HepG2 (cell line): ENCODE measurements at regions not wholly inside any gene's neighbourhood (a gene's known extent, or its start where the extent isn't known, plus 50 kb on each side); places are given as distances from the start of the nearest gene placed in this dataset.

ENCODE experiments used
- ATAC-seq: fragments of 200-7000 bp; cut with Tn5 transposase; 3 replicates; pipeline ENCODE4 v1.9.1; 2020; ENCODE audit warnings: mild to moderate bottlenecking, moderate library complexity
- BruUV-seq: library from RNA; stranded (reverse); fragments of 400-500 nt; replicated peaks from 2 replicates; lab custom pipeline; 2021; lab: Mats Ljungman, UMichigan
- CTCF ChIA-PET: fragments of 300-600 bp; formaldehyde crosslinking; extraction: SDS; loops from one replicate; lab custom pipeline; 2021; ENCODE audit warnings: low total read pairs, inconsistent platforms, low intra/inter-chr PET ratio; lab: Yijun Ruan, JAX
- POLR2A ChIA-PET: fragments of 350-600 bp; sonication (Branson Sonifier 250); formaldehyde crosslinking; loops from one replicate; lab custom pipeline; 2020; ENCODE audit warnings: antibody characterized with exemption, inconsistent platforms; lab: Yijun Ruan, JAX
- DNase-seq: peaks from one replicate; pipeline ENCODE4 v3.0.0-alpha.2; 2015; ENCODE audit warnings: low spot score
- FAIRE-seq: peaks from 3 replicates; lab custom pipeline; 2011; peaks lifted over from hg19 to GRCh38; lab: Jason Lieb, UNC
- H2AFZ ChIP-seq: one replicate; pipeline ENCODE4 v1.6.1; 2011; ENCODE audit warnings: low read length, inconsistent platforms
- H3K27ac ChIP-seq: fragments of 300-600 bp; 3 replicates; pipeline ENCODE4 v1.8.0; 2011; ENCODE audit warnings: mixed run types, mild to moderate bottlenecking, mixed read lengths, low read length, inconsistent platforms; ENCODE audit not compliant: insufficient read depth; ENCODE audit errors: extremely low read length
- H3K27me3 ChIP-seq, 2 experiments: fragments of 200-600 bp in 1 of 2; 2 replicates in 1 of 2; 3 replicates in 1 of 2; pipeline versions ENCODE4 v1.6.0 to v1.8.0; 2011; ENCODE audit warnings: low read length in 2 of 2, mild to moderate bottlenecking in 2 of 2, moderate library complexity in 2 of 2, inconsistent platforms in 1 of 2; ENCODE audit not compliant: insufficient read depth in 2 of 2, control insufficient read depth in 1 of 2
- H3K36me3 ChIP-seq, 2 experiments: fragments of 200-600 bp in 1 of 2; replicated peaks in 1 of 2; 2 replicates in 1 of 2; 3 replicates in 1 of 2; pipeline versions ENCODE4 v1.5.1 to v1.8.0; 2011; ENCODE audit warnings: low read length in 2 of 2, inconsistent platforms in 1 of 2; ENCODE audit not compliant: insufficient read depth in 2 of 2, control insufficient read depth in 1 of 2
- H3K4me1 ChIP-seq: 2 replicates; pipeline ENCODE4 v1.5.1; 2012; ENCODE audit warnings: low read length, inconsistent platforms; ENCODE audit not compliant: insufficient read depth
- H3K4me2 ChIP-seq: 2 replicates; pipeline ENCODE4 v1.6.0; 2011; ENCODE audit warnings: low read depth, low read length, inconsistent platforms
- H3K4me3 ChIP-seq, 3 experiments: fragments of 200-600 bp in 1 of 3; sonication (generic), shearing (Covaris generic) in 1 of 3; replicated peaks in 1 of 3; 2 replicates each; pipeline ENCODE4 v1.5.1; 2011 to 2016; ENCODE audit warnings: low read length in 3 of 3, inconsistent platforms in 2 of 3, low read depth in 2 of 3, mild to moderate bottlenecking in 2 of 3, control low read depth in 1 of 3, mixed read lengths in 1 of 3; ENCODE audit not compliant: insufficient read depth in 1 of 3
- H3K79me2 ChIP-seq: one replicate; pipeline ENCODE4 v1.6.1; 2011; ENCODE audit warnings: low read length, inconsistent platforms; ENCODE audit not compliant: insufficient read depth
- H3K9ac ChIP-seq: 2 replicates; pipeline ENCODE4 v1.6.0; 2011; ENCODE audit warnings: mild to moderate bottlenecking, low read depth, low read length, inconsistent platforms; ENCODE audit not compliant: insufficient read depth
- H3K9me3 ChIP-seq: 2 replicates; pipeline ENCODE4 v1.5.1; 2012; ENCODE audit warnings: mild to moderate bottlenecking, low read length
- H4K20me1 ChIP-seq: 2 replicates; pipeline ENCODE4 v1.6.0; 2011; ENCODE audit warnings: inconsistent platforms, mild to moderate bottlenecking, low read length, moderate library complexity; ENCODE audit not compliant: insufficient read depth
- BHLHE40 ChIP-seq: IDR thresholded peaks from 2 replicates; pipeline ENCODE4 v1.6.1; 2011; ENCODE audit warnings: low read length, improper control_type of control experiment
- FOXP1 ChIP-seq, 2 experiments: fragments of 450-650 bp in 1 of 2; IDR thresholded peaks; 2 replicates each; pipeline ENCODE4 v1.6.1; 2017 to 2018; ENCODE audit warnings: antibody characterized with exemption in 1 of 2
- GABPB1 ChIP-seq: IDR thresholded peaks from 2 replicates; pipeline ENCODE4 v1.6.1; 2016; ENCODE audit warnings: mild to moderate bottlenecking, missing genetic modification reagents, moderate library complexity, missing compliant biosample characterization
- GPN1 ChIP-seq: sonication (generic); formaldehyde crosslinking; IDR thresholded peaks from 2 replicates; pipeline ENCODE4 v1.5.1; 2020; ENCODE audit warnings: missing genetic modification reagents, borderline replicate concordance
- HHEX ChIP-seq: IDR thresholded peaks from 2 replicates; pipeline ENCODE4 v1.6.1; 2016; ENCODE audit warnings: control low read depth
- HNF4G ChIP-seq, 2 experiments: sonication (generic) in 1 of 2; formaldehyde crosslinking in 1 of 2; IDR thresholded peaks; 2 replicates each; pipeline versions ENCODE4 v1.4.0 to v1.6.1; 2011 to 2020; ENCODE audit warnings: borderline replicate concordance in 2 of 2, low read depth in 2 of 2, mild to moderate bottlenecking in 2 of 2, low read length in 1 of 2, missing genetic modification reagents in 1 of 2, moderate library complexity in 1 of 2
- KLF9 ChIP-seq: IDR thresholded peaks from 2 replicates; pipeline ENCODE4 v1.6.1; 2016; ENCODE audit warnings: low read depth
- MXI1 ChIP-seq: IDR thresholded peaks from 3 replicates; pipeline ENCODE4 v1.6.1; 2012; ENCODE audit warnings: low read depth, low read length, inconsistent platforms, borderline replicate concordance
- NRL ChIP-seq: sonication (generic); formaldehyde crosslinking; IDR thresholded peaks from 2 replicates; pipeline ENCODE4 v1.5.0; 2020; ENCODE audit warnings: missing genetic modification reagents, mild to moderate bottlenecking, moderate library complexity, borderline replicate concordance
- RORA ChIP-seq: sonication (generic); formaldehyde crosslinking; IDR thresholded peaks from 2 replicates; pipeline ENCODE4 v1.5.0; 2020; ENCODE audit warnings: mild to moderate bottlenecking, missing genetic modification reagents, moderate library complexity
- TGIF2 ChIP-seq: IDR thresholded peaks from 2 replicates; pipeline ENCODE4 v1.6.1; 2016; ENCODE audit warnings: control low read depth, missing compliant biosample characterization
- ZBTB3 ChIP-seq: sonication (generic); formaldehyde crosslinking; IDR thresholded peaks from 2 replicates; pipeline ENCODE4 v1.4.0; 2020; ENCODE audit warnings: low read depth, mild to moderate bottlenecking, moderate library complexity, missing genetic modification reagents, borderline replicate concordance
- ZNF34 ChIP-seq: sonication (generic); formaldehyde crosslinking; IDR thresholded peaks from 2 replicates; pipeline ENCODE4 v1.4.0; 2020; ENCODE audit warnings: mild to moderate bottlenecking, missing genetic modification reagents, borderline replicate concordance
- WGBS: methylation state at CpG from one replicate; pipeline ENCODE4 v1.1.6; 2017; ENCODE audit warnings: low lambda C conversion rate; 5-methylcytosine and 5-hydroxymethylcytosine counted together
- in situ Hi-C: cut with HindIII; loops from 2 replicates; pipeline ENCODE4 v1.10.0; 2017; ENCODE audit warnings: low pct_unique_long_range_greater_than_20kb; ENCODE audit not compliant: extremely low pct_ligation_motif_present
- intact Hi-C: fragments of 100-400 bp; cut with micrococcal nuclease; formaldehyde crosslinking; loops from one replicate; pipeline ENCODE4 v1.10.0; 2022; ENCODE audit not compliant: unreplicated experiment
- TF ChIP-seq, protein P1 (sequence below): sonication (generic); formaldehyde crosslinking; IDR thresholded peaks from 2 replicates; pipeline ENCODE4 v1.4.0; 2020; ENCODE audit warnings: missing genetic modification reagents, borderline replicate concordance
- TF ChIP-seq, protein P2 (sequence below): IDR thresholded peaks from 2 replicates; pipeline ENCODE4 v1.6.1; 2016; ENCODE audit warnings: low read depth, borderline replicate concordance
- TF ChIP-seq, protein P3 (sequence below), 2 experiments: sonication (generic) in 1 of 2; formaldehyde crosslinking in 1 of 2; IDR thresholded peaks; 2 replicates each; pipeline versions ENCODE4 v1.5.1 to v1.6.1; 2011 to 2020; ENCODE audit warnings: borderline replicate concordance in 1 of 2, low read depth in 1 of 2, low read length in 1 of 2, mild to moderate bottlenecking in 1 of 2, missing genetic modification reagents in 1 of 2, moderate library complexity in 1 of 2

DNA sequence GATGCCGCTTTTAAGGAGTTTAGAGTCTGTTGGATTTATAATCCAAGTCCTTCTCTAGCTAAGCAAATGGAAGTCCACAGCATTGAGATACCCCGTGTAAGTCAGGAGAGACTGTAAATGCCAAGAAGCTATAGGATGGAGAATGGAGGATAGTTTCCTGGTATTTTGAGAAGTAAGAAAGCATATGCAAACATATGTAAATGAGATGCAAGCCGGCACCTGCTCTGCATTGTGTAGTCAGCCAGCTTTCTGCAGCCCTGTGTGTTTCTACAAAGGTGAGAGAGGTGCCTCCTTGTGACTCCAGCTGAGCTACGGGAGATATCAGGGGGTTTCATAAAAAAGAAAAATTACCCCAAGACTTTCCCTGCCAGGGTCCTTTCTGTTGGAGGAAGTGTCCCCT, 176.3 kb downstream of the RPS24 start:
- Histone ChIP-seq H3K9ac (no peak overlapping the region), H3K79me2 (no peaks in the 10 kb centered on the region), H3K27me3 (peaks cover 2 to 14% of the 10 kb centered on the region in 2 experiments; a peak in 3 of 5 replicates), H3K4me2 (no peak overlapping the region), H3K4me1 (0 out of 2 replicates have a peak, but pooled peaks cover 2% of the 10 kb centered on the region), H2AFZ (no peak overlapping the region), H3K27ac (no peak overlapping the region), H3K4me3 (no peak overlapping the region), H3K9me3 (no peaks in the 10 kb centered on the region), H4K20me1 (no peaks in the 10 kb centered on the region), H3K36me3 (no peaks in the 10 kb centered on the region)
- DNase-seq (no peak), ATAC-seq (no peak), FAIRE-seq (no peak)
- in situ Hi-C loops, result no loop called here
- no TSS peak for BruUV-seq
- POLR2A ChIA-PET, result no interaction called here
- 19% methylated on average over 4 of the region's 4 CpGs for WGBS
- TF ChIP-seq ZNF34 (CRISPR knock-in tag) (no peak), RORA (no peak), FOXP1 (IDR thresholded peaks at IDR 0.05) (no peak), FOXP1 (CRISPR knock-in tag; IDR thresholded peaks at IDR 0.05) (no peak), TGIF2 (CRISPR knock-in tag) (no peak), GPN1 (CRISPR knock-in tag) (no peak), MXI1 (no peak), KLF9 (CRISPR knock-in tag) (no peak), GABPB1 (CRISPR knock-in tag) (no peak), HHEX (CRISPR knock-in tag) (no peak), BHLHE40 (no peak), HNF4G (IDR thresholded peaks at IDR 0.05; ENCODE audit: borderline replicate concordance, low read depth, low read length) (no peak), HNF4G (CRISPR knock-in tag; IDR thresholded peaks at IDR 0.05; ENCODE audit: borderline replicate concordance, low read depth) (no peak), NRL (CRISPR knock-in tag) (no peak), ZBTB3 (CRISPR knock-in tag) (no peak)
- TF ChIP-seq, protein P1, sequence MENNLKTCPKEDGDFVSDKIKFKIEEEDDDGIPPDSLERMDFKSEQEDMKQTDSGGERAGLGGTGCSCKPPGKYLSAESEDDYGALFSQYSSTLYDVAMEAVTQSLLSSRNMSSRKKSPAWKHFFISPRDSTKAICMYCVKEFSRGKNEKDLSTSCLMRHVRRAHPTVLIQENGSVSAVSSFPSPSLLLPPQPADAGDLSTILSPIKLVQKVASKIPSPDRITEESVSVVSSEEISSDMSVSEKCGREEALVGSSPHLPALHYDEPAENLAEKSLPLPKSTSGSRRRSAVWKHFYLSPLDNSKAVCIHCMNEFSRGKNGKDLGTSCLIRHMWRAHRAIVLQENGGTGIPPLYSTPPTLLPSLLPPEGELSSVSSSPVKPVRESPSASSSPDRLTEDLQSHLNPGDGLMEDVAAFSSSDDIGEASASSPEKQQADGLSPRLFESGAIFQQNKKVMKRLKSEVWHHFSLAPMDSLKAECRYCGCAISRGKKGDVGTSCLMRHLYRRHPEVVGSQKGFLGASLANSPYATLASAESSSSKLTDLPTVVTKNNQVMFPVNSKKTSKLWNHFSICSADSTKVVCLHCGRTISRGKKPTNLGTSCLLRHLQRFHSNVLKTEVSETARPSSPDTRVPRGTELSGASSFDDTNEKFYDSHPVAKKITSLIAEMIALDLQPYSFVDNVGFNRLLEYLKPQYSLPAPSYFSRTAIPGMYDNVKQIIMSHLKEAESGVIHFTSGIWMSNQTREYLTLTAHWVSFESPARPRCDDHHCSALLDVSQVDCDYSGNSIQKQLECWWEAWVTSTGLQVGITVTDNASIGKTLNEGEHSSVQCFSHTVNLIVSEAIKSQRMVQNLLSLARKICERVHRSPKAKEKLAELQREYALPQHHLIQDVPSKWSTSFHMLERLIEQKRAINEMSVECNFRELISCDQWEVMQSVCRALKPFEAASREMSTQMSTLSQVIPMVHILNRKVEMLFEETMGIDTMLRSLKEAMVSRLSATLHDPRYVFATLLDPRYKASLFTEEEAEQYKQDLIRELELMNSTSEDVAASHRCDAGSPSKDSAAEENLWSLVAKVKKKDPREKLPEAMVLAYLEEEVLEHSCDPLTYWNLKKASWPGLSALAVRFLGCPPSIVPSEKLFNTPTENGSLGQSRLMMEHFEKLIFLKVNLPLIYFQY, result no peak
- TF ChIP-seq, protein P2, sequence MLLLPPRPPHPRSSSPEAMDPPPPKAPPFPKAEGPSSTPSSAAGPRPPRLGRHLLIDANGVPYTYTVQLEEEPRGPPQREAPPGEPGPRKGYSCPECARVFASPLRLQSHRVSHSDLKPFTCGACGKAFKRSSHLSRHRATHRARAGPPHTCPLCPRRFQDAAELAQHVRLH, result no peak
- TF ChIP-seq, protein P3, sequence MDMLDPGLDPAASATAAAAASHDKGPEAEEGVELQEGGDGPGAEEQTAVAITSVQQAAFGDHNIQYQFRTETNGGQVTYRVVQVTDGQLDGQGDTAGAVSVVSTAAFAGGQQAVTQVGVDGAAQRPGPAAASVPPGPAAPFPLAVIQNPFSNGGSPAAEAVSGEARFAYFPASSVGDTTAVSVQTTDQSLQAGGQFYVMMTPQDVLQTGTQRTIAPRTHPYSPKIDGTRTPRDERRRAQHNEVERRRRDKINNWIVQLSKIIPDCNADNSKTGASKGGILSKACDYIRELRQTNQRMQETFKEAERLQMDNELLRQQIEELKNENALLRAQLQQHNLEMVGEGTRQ (IDR thresholded peaks at IDR 0.05; ENCODE audit: low read depth, low read length), result no peak
- TF ChIP-seq, protein P3 (CRISPR knock-in tag; IDR thresholded peaks at IDR 0.05; ENCODE audit: borderline replicate concordance), result no peak
- intact Hi-C loops, result no loop called here
- CTCF ChIA-PET, result no interaction called here
